Cardiac muscle cell (in vitro differentiated cells and primary cell): ENCODE measurements at regions not wholly inside any gene's neighbourhood (a gene's known extent, or its start where the extent isn't known, plus 50 kb on each side); places are given as distances from the start of the nearest gene placed in this dataset.

Experiments
- DNase-seq, 2 donors: peaks; one replicate each; pipeline versions ENCODE4 v3.0.0 to v3.0.0-alpha.2; 2010 to 2017; ENCODE audit warnings: low read depth in 1 of 2, low spot score in 1 of 2
- H3K27ac ChIP-seq: fragments of 200-600 bp; sonication (generic); 2 replicates; pipeline ENCODE4 v1.5.1; 2016
- H3K27me3 ChIP-seq: fragments of 200-600 bp; sonication (generic); 2 replicates; pipeline ENCODE4 v1.6.0; 2016; ENCODE audit warnings: control low read depth
- H3K36me3 ChIP-seq: fragments of 200-600 bp; sonication (generic); 2 replicates; pipeline ENCODE4 v1.5.1; 2016; ENCODE audit warnings: control low read depth
- H3K4me1 ChIP-seq: fragments of 200-600 bp; sonication (generic); 2 replicates; pipeline ENCODE4 v1.8.1; 2017; ENCODE audit warnings: low read depth, mild to moderate bottlenecking, mixed run types
- H3K4me3 ChIP-seq: fragments of 200-600 bp; sonication (generic); 2 replicates; pipeline ENCODE4 v1.5.1; 2016; ENCODE audit warnings: mild to moderate bottlenecking
- H3K9me3 ChIP-seq: fragments of 200-600 bp; sonication (generic); 2 replicates; pipeline ENCODE4 v1.5.1; 2017; ENCODE audit warnings: low read depth, mild to moderate bottlenecking, control low read depth
- CTCF ChIP-seq: IDR thresholded peaks from 2 replicates; pipeline ENCODE4 v1.5.1; 2012; ENCODE audit warnings: low read depth, mild to moderate bottlenecking, low read length

GRCh38 chr2:153213022-153213421 lies 265.5 kb downstream of the RPRM start:
- Histone ChIP-seq H3K27me3 (no peaks in the 10 kb centered on the region), H3K9me3 (no peaks in the 10 kb centered on the region), H3K4me3 (no peak overlapping the region), H3K36me3 (no peaks in the 10 kb centered on the region), H3K4me1 (no peaks in the 10 kb centered on the region), H3K27ac (no peak overlapping the region)
- TF ChIP-seq CTCF, result no peak
- no peak for DNase-seq

- Histone ChIP-seq H3K4me1 (no peaks in the 10 kb centered on the region), H3K27ac (no peak overlapping the region), H3K27me3 (no peaks in the 10 kb centered on the region), H3K9me3 (no peaks in the 10 kb centered on the region), H3K36me3 (no peaks in the 10 kb centered on the region), H3K4me3 (no peak overlapping the region)
- DNase-seq, result no peak
- TF ChIP-seq CTCF, result no peak
Measured at GRCh38 chr2:153197402-153198386, 280.9 kb downstream of the RPRM start.

DNA sequence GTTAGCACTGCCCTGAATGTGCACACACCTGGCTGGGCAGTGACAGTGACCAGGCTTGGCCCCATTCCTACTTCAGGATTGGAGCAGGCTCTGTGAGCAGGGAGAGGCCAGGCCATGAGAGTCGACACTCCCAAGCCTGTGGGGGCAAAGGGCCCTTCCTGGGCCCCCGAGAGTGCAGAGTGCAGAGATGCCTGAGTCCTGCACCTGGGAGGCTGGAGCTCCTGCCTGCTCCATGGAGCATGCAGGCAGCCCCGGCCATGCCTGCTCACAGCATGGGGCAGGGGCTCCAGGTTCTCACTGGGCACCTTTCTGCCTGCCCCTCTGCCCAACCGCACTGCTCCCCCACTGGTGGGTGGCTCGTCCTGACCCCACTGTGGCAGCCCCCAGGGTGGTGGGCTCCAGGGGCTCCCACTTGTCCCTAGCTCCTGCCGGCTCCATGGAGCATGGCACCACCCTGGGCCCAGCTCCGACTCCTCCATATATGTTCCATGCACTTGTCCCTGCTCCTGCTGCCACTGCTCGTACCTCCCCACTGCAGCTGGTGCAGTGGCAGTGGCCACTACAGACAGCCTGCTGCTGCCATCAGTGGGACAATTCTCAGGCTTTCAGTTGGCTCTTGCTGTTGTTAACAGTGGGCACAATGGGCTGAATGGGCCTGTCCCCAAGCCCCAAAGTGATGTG lies 282.0 kb downstream of the RPRM start:
- no peaks in the 10 kb centered on the region for H3K36me3 ChIP-seq
- H3K9me3 ChIP-seq, result no peaks in the 10 kb centered on the region
- DNase-seq, result no peak
- no peak overlapping the region for H3K27ac ChIP-seq
- no peaks in the 10 kb centered on the region for H3K27me3 ChIP-seq
- TF ChIP-seq CTCF, result no peak
- no peaks in the 10 kb centered on the region for H3K4me1 ChIP-seq
- H3K4me3 ChIP-seq, result no peak overlapping the region

- Histone ChIP-seq H3K4me1 (no peaks in the 10 kb centered on the region), H3K4me3 (no peak overlapping the region), H3K27me3 (no peaks in the 10 kb centered on the region), H3K36me3 (no peaks in the 10 kb centered on the region), H3K9me3 (no peaks in the 10 kb centered on the region), H3K27ac (no peak overlapping the region)
- DNase-seq, result no peak
- TF ChIP-seq CTCF, result no peak
Measured at GRCh38 chr2:153195342-153195741, 283.2 kb downstream of the RPRM start.

GRCh38 chr2:153189091-153189888 lies 289.3 kb downstream of the RPRM start:
- no peaks in the 10 kb centered on the region for H3K9me3 ChIP-seq
- H3K27ac ChIP-seq, result no peak overlapping the region
- H3K36me3 ChIP-seq, result no peaks in the 10 kb centered on the region
- no peaks in the 10 kb centered on the region for H3K4me1 ChIP-seq
- H3K27me3 ChIP-seq, result no peaks in the 10 kb centered on the region
- H3K4me3 ChIP-seq, result no peak overlapping the region
- DNase-seq, result no peak
- TF ChIP-seq CTCF, result no peak
